ENCODE measurements at regions not wholly inside any gene's neighbourhood (a gene's known extent, or its start where the extent isn't known, plus 50 kb on each side); places are given as distances from the start of the nearest gene placed in this dataset.

DNA sequence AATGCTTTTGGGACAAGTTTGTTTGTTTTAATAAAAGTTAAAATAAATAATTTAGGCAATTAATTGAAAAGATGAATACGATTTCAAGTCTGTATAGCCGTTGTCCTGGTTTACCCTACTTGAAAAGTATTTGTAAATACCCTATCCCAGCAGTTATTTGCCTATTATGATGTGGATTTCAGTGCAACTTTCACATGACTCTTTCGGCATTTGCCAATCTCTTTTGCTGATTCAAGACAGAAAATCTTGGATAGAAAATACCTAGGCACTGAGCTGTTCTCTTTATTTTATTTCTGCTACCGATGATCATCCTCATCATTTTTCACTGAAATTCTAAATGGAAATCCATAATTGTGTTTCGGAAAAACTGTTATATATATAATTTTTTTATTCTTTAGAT is 125.9 kb upstream of the FZD8 start:
- Histone ChIP-seq H3K4me1 (ENCODE audit: control insufficient read depth, extremely low read depth, insufficient read depth, low read length) (no peaks in the 10 kb centered on the region), H4K20me1 (replicated peaks; ENCODE audit: control insufficient read depth, extremely low read depth, insufficient read depth, low read length) (no peaks in the 10 kb centered on the region), H3K9ac (replicated peaks; ENCODE audit: extremely low read depth, insufficient read depth, low read length) (no peak overlapping the region), H3K4me3 (replicated peaks in 1 of 3; ENCODE audit: insufficient read depth in 1 of 3, low read depth in 1 of 3, low read length in 3 of 3) (no peak overlapping the region), H3K9me1 (replicated peaks; ENCODE audit: control insufficient read depth, extremely low read depth, insufficient read depth, low read length) (no peaks in the 10 kb centered on the region), H3K27ac (ENCODE audit: insufficient read depth, low read depth, low read length) (no peak overlapping the region), H3K79me2 (ENCODE audit: control insufficient read depth, insufficient read depth, low read length) (no peaks in the 10 kb centered on the region), H2AFZ (ENCODE audit: low read depth, low read length) (no peak overlapping the region), H3K4me2 (ENCODE audit: insufficient read depth, low read length) (no peak overlapping the region), H3K27me3 (ENCODE audit: control insufficient read depth in 2 of 2, insufficient read depth in 2 of 2, low read length in 2 of 2) (peaks cover 0 to 4% of the 10 kb centered on the region in 2 experiments), H3K9me3 (replicated peaks; ENCODE audit: control insufficient read depth, insufficient read depth, low read length) (no peaks in the 10 kb centered on the region), H3K36me3 (ENCODE audit: control insufficient read depth in 2 of 2, extremely low read depth in 1 of 2, insufficient read depth in 2 of 2, low read length in 2 of 2) (no peaks in the 10 kb centered on the region)
- TF ChIP-seq JUN (IDR thresholded peaks at IDR 0.05; ENCODE audit: borderline replicate concordance, insufficient read depth, insufficient read length, low read depth) (no peak), POLR2A (IDR thresholded peaks at IDR 0.05; ENCODE audit: low read depth, low read length) (no peak), EZH2 (IDR thresholded peaks at IDR 0.05; ENCODE audit: borderline replicate concordance, low read depth, low read length, severe bottlenecking) (no peak), MYC (IDR thresholded peaks at IDR 0.05; ENCODE audit: low read depth, low read length) (no peak), GATA2 (IDR thresholded peaks at IDR 0.05; ENCODE audit: insufficient read depth, insufficient read length, low read depth, low read length) (no peak), POLR2AphosphoS5 (IDR thresholded peaks at IDR 0.05; ENCODE audit: insufficient read depth, low read depth, low read length) (no peak), FOS (IDR thresholded peaks at IDR 0.05; ENCODE audit: borderline replicate concordance, insufficient read depth, low read length) (no peak)
- TF ChIP-seq, protein P1, sequence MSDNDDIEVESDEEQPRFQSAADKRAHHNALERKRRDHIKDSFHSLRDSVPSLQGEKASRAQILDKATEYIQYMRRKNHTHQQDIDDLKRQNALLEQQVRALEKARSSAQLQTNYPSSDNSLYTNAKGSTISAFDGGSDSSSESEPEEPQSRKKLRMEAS (IDR thresholded peaks at IDR 0.05; ENCODE audit: insufficient read depth, insufficient read length), result no peak
- TF ChIP-seq, protein P2, sequence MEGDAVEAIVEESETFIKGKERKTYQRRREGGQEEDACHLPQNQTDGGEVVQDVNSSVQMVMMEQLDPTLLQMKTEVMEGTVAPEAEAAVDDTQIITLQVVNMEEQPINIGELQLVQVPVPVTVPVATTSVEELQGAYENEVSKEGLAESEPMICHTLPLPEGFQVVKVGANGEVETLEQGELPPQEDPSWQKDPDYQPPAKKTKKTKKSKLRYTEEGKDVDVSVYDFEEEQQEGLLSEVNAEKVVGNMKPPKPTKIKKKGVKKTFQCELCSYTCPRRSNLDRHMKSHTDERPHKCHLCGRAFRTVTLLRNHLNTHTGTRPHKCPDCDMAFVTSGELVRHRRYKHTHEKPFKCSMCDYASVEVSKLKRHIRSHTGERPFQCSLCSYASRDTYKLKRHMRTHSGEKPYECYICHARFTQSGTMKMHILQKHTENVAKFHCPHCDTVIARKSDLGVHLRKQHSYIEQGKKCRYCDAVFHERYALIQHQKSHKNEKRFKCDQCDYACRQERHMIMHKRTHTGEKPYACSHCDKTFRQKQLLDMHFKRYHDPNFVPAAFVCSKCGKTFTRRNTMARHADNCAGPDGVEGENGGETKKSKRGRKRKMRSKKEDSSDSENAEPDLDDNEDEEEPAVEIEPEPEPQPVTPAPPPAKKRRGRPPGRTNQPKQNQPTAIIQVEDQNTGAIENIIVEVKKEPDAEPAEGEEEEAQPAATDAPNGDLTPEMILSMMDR (IDR thresholded peaks at IDR 0.05; ENCODE audit: extremely low read depth in 1 of 2, insufficient read depth in 1 of 2, low read depth in 1 of 2, low read length in 2 of 2), result no peak
- dilution Hi-C loops (cut with MboI; ENCODE audit: extremely low pct_ligation_motif_present, low sequenced_read_pairs), result no loop called here
- intact Hi-C loops (cut with micrococcal nuclease), result no loop called here
- POLR2A ChIA-PET, result no interaction called here
- no TSS peak for BruUV-seq (replicated peaks)
- DNase-seq (ENCODE audit: low read depth, low spot score) (no peak), FAIRE-seq (no peak)
- CTCF ChIA-PET, result interaction anchor here (0.6 to 1.5 kb wide), 5 partner anchors 10 to 1012 kb away, joined by 3 to 6 read pairs (median 4); no protein-coding TSS in a partner anchor

Data from endothelial cell of umbilical vein (primary cell).